DND-41 (cell line): ENCODE measurements at regions not wholly inside any gene's neighbourhood (a gene's known extent, or its start where the extent isn't known, plus 50 kb on each side); places are given as distances from the start of the nearest gene placed in this dataset.
"Not testable (repeated sequence)": the region's sequence is repeated elsewhere in the genome, so short reads cannot be mapped to it uniquely, and the experiment has no call there.

ENCODE experiments used
- ATAC-seq: fragments of 200-7000 bp; cut with Tn5 transposase; 3 replicates; pipeline ENCODE4 v1.9.1; 2021; ENCODE audit warnings: low read depth; ENCODE audit not compliant: insufficient read depth
- DNase-seq: peaks from one replicate; pipeline ENCODE4 v3.0.0-alpha.2; 2020
- H2AFZ ChIP-seq: 2 replicates; pipeline ENCODE4 v1.6.0; 2012; ENCODE audit warnings: low read depth, low read length
- H3K27ac ChIP-seq: 2 replicates; pipeline ENCODE4 v1.5.1; 2012; ENCODE audit warnings: low read length, inconsistent platforms
- H3K27me3 ChIP-seq: fragments of 200-600 bp; sonication (generic); 2 replicates; pipeline ENCODE4 v1.6.0; 2012; ENCODE audit warnings: low read length, mild to moderate bottlenecking, inconsistent platforms; ENCODE audit not compliant: insufficient read depth, poor library complexity
- H3K36me3 ChIP-seq: 2 replicates; pipeline ENCODE4 v1.5.1; 2012; ENCODE audit warnings: low read length, inconsistent platforms; ENCODE audit not compliant: insufficient read depth
- H3K4me1 ChIP-seq: 2 replicates; pipeline ENCODE4 v1.5.1; 2012; ENCODE audit warnings: mild to moderate bottlenecking, low read length; ENCODE audit not compliant: insufficient read depth
- H3K4me2 ChIP-seq: 2 replicates; pipeline ENCODE4 v1.6.0; 2012; ENCODE audit warnings: mild to moderate bottlenecking, moderate library complexity, low read length, inconsistent platforms; ENCODE audit not compliant: insufficient read depth
- H3K4me3 ChIP-seq, 2 experiments: fragments of 200-600 bp in 1 of 2; shearing (Covaris generic) in 1 of 2; 2 replicates each; pipeline ENCODE4 v1.5.1; 2012 to 2016; ENCODE audit warnings: inconsistent platforms in 2 of 2, low read length in 2 of 2, mild to moderate bottlenecking in 2 of 2, low read depth in 1 of 2, moderate library complexity in 1 of 2
- H3K79me2 ChIP-seq: 2 replicates; pipeline ENCODE4 v1.6.0; 2012; ENCODE audit warnings: low read length, inconsistent platforms; ENCODE audit not compliant: insufficient read depth
- H3K9ac ChIP-seq: 2 replicates; pipeline ENCODE4 v1.6.0; 2012; ENCODE audit warnings: low read depth, mild to moderate bottlenecking, inconsistent platforms, low read length, moderate library complexity
- H3K9me3 ChIP-seq: 2 replicates; pipeline ENCODE4 v1.5.1; 2012; ENCODE audit warnings: low read length, moderate library complexity, mild to moderate bottlenecking, inconsistent platforms; ENCODE audit not compliant: insufficient read depth, severe bottlenecking
- H4K20me1 ChIP-seq: 2 replicates; pipeline ENCODE4 v1.6.0; 2012; ENCODE audit warnings: low read length; ENCODE audit not compliant: insufficient read depth
- EZH2 ChIP-seq: IDR thresholded peaks from 3 replicates; pipeline ENCODE4 v1.6.1; 2012; ENCODE audit warnings: borderline replicate concordance, low read depth, mild to moderate bottlenecking, moderate library complexity, low read length, inconsistent platforms; ENCODE audit not compliant: severe bottlenecking
- TF ChIP-seq, protein P1 (sequence below): IDR thresholded peaks from 2 replicates; pipeline ENCODE4 v1.5.1; 2012; ENCODE audit warnings: borderline replicate concordance, low read length, moderate library complexity, mild to moderate bottlenecking; ENCODE audit not compliant: poor library complexity, severe bottlenecking; ENCODE audit errors: extremely low read depth

DNA sequence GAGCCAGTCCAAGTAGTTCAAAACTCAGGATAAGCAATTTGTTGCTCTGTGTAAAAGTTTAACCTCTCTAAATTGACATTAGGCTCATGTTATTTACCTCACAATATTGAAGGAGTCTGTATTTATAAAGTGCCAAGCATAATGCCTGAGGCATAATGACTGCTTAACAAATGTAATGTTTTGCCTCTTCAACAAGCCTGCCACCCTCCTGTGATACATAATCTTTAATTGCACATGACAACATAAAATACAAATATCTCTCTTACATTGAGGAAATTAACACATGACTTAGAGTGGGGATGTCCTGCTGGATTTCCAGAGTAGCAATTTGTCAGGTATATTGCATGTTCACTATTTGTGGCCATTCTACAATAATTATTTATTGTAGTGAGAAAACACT lies 469.2 kb upstream of the ANO5 start:
- no peak for DNase-seq

DNA sequence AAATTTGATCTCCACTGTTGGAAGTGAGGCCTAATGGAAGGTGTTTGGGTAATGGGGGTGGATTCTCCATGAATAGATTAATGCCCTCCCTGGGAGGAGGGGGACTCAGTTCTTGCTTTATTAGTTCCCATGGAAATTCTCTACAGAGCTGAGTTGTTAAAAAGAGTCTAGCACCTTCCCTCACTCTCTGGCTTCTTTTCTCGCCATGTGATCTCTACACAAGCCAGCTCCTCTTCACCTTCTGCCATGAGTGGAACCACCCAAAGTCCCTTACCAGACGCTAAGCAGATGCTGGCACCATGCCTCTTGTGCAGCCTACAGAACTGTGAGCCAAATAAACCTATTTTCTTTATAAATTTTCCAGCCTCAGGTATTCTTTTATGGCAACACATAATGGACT lies 465.8 kb upstream of the ANO5 start:
- DNase-seq = no peak
- no peak for ATAC-seq

More for the DNA sequence above, 469.2 kb upstream of the ANO5 start:
- ATAC-seq = no peak
- H3K4me1 ChIP-seq = no peaks in the 10 kb centered on the region
- no peak overlapping the region for H3K9ac ChIP-seq
- H3K27me3 ChIP-seq = no peaks in the 10 kb centered on the region
- peaks cover 1% of the 10 kb centered on the region for H3K9me3 ChIP-seq
- H2AFZ ChIP-seq = no peak overlapping the region
- no peak for TF ChIP-seq EZH2
- TF ChIP-seq, protein P1, sequence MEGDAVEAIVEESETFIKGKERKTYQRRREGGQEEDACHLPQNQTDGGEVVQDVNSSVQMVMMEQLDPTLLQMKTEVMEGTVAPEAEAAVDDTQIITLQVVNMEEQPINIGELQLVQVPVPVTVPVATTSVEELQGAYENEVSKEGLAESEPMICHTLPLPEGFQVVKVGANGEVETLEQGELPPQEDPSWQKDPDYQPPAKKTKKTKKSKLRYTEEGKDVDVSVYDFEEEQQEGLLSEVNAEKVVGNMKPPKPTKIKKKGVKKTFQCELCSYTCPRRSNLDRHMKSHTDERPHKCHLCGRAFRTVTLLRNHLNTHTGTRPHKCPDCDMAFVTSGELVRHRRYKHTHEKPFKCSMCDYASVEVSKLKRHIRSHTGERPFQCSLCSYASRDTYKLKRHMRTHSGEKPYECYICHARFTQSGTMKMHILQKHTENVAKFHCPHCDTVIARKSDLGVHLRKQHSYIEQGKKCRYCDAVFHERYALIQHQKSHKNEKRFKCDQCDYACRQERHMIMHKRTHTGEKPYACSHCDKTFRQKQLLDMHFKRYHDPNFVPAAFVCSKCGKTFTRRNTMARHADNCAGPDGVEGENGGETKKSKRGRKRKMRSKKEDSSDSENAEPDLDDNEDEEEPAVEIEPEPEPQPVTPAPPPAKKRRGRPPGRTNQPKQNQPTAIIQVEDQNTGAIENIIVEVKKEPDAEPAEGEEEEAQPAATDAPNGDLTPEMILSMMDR = no peak
- H4K20me1 ChIP-seq = no peaks in the 10 kb centered on the region
- H3K4me2 ChIP-seq = no peak overlapping the region
- no peak overlapping the region for H3K4me3 ChIP-seq
- no peak overlapping the region for H3K27ac ChIP-seq
- 0 out of 2 replicates have a peak, but pooled peaks cover 1% of the 10 kb centered on the region for H3K36me3 ChIP-seq
- no peaks in the 10 kb centered on the region for H3K79me2 ChIP-seq

DNA sequence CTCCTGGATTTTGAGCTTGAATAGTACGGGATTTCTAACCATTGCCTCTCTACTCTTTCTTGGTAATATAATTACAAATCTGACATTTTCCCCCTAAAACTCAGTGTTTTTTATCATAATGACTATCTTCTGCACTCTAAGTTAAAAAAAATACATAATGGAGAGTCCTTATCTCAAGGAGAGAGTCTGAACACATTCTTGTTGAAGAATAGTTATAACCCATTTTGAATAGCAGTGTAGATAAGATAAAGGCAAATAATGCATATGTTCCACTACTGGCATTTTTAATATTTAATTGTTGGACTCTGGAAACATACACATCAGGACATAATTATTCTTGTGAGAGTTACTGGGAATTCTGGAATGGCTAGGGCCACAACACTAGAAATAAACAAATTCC lies 456.5 kb upstream of the ANO5 start:
- H3K4me2 ChIP-seq = no peak overlapping the region
- H4K20me1 ChIP-seq = no peaks in the 10 kb centered on the region
- H3K9me3 ChIP-seq = peaks cover 4% of the 10 kb centered on the region
- H3K27me3 ChIP-seq = no peaks in the 10 kb centered on the region
- H2AFZ ChIP-seq = no peak overlapping the region
- no peak for DNase-seq
- no peak overlapping the region for H3K27ac ChIP-seq
- H3K4me3 ChIP-seq = no peak overlapping the region
- no peak for ATAC-seq
- TF ChIP-seq, protein P1 = no peak
- TF ChIP-seq EZH2 = no peak
- H3K79me2 ChIP-seq = no peaks in the 10 kb centered on the region
- H3K36me3 ChIP-seq = peaks cover 18% of the 10 kb centered on the region
- H3K9ac ChIP-seq = no peak overlapping the region
- no peaks in the 10 kb centered on the region for H3K4me1 ChIP-seq

More for the DNA sequence above, 465.8 kb upstream of the ANO5 start:
- H2AFZ ChIP-seq = no peak overlapping the region
- H3K4me2 ChIP-seq = no peak overlapping the region
- TF ChIP-seq EZH2 = no peak
- TF ChIP-seq, protein P1 = no peak
- no peaks in the 10 kb centered on the region for H3K79me2 ChIP-seq
- no peaks in the 10 kb centered on the region for H3K27me3 ChIP-seq
- no peak overlapping the region for H3K9ac ChIP-seq
- H3K4me3 ChIP-seq = no peak overlapping the region
- H3K4me1 ChIP-seq = no peaks in the 10 kb centered on the region
- H3K27ac ChIP-seq = no peak overlapping the region
- H3K36me3 ChIP-seq = peaks cover 13% of the 10 kb centered on the region
- H3K9me3 ChIP-seq = peaks cover 16% of the 10 kb centered on the region
- H4K20me1 ChIP-seq = no peaks in the 10 kb centered on the region

DNA sequence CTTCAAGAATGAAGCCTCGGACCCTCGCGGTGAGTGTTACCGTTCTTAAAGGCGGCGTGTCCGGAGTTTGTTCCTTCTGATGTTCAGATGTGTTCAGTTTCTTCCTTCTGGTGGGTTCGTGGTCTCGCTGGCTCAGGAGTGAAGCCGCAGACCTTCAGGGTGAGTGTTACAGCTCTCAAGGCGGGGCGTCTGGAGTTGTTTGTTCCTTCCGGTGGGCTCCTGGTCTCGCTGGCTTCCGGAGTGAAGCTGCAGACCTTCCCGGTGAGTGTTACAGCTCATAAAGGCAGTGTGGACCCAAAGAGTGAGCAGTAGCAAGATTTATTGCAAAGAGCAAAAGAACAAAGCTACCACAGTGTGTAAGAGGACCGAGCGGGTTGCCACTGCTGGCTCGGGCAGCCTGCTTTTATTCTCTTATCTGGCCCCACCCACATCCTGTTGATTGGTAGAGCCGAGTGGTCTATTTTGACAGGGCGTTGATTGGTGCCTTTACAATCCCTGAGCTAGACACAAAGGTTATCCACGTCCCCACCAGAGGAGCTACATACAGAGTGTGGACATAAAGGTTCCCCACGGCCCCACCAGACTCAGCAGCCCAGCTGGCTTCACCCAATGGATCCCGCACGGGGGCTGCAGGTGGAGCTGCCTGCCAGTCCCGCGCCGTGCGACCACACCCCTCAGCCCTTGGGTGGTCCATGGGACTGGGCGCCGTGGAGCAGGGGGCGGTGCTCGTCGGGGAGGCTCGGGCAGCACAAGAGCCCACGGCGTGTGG lies 440.2 kb upstream of the ANO5 start:
- H4K20me1 ChIP-seq, H3K9me3 ChIP-seq, H3K27me3 ChIP-seq, H3K36me3 ChIP-seq, H3K79me2 ChIP-seq: not testable (repeated sequence)
- ATAC-seq (peak; percentile 84), DNase-seq (peak; percentile 83)
- Histone ChIP-seq H3K27ac (peak overlapping the region; percentile 82), H3K4me1 (peaks cover 25% of the 10 kb centered on the region), H3K4me3 (peak overlapping the region; percentile 31 to 57; a peak in 3 of 4 replicates), H2AFZ (peak overlapping the region; percentile 55; the same call in 1 of the 2 replicates), H3K4me2 (peak overlapping the region; percentile 65), H3K9ac (peak overlapping the region; percentile 56)

DNA sequence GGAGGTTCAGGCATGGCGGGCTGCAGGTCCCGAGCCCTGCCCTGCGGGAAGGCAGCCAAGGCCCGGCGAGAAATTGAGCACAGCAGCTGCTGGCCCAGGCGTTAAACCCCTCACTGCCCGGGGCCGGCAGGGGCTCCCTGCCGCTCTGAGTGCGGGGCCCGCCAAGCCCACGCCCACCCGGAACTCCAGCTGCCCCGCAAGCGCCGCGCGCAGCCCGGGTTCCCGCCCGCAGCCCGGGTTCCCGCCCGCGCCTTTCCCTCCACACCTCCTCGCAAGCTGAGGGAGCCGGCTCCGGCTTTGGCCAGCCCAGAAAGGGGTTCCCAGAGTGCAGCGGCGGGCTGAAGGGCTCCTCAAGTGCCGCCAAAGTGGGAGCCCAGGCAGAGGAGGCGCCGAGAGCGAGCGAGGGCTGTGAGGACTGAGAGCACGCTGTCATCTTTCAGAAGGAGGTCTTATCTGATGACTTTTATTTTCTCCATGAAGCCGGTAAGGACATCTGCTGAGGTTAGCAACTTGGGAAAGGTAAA lies 439.6 kb upstream of the ANO5 start:
- Histone ChIP-seq H3K4me3 (peak overlapping the region in 1 of 2 experiments; percentile 57; a peak in 2 of 4 replicates), H3K27ac (peak overlapping the region; percentile 82), H3K4me2 (peak overlapping the region; percentile 65; the same call in 1 of the 2 replicates), H3K4me1 (peaks cover 25% of the 10 kb centered on the region)
- H2AFZ ChIP-seq, DNase-seq, H3K27me3 ChIP-seq, H3K9ac ChIP-seq, ATAC-seq, H3K79me2 ChIP-seq, H3K9me3 ChIP-seq, H4K20me1 ChIP-seq, H3K36me3 ChIP-seq: not testable (repeated sequence)
